ENCODE measurements at regions not wholly inside any gene's neighbourhood (a gene's known extent, or its start where the extent isn't known, plus 50 kb on each side); places are given as distances from the start of the nearest gene placed in this dataset.
"Not testable (repeated sequence)": the region's sequence is repeated elsewhere in the genome, so short reads cannot be mapped to it uniquely, and the experiment has no call there.

DNA sequence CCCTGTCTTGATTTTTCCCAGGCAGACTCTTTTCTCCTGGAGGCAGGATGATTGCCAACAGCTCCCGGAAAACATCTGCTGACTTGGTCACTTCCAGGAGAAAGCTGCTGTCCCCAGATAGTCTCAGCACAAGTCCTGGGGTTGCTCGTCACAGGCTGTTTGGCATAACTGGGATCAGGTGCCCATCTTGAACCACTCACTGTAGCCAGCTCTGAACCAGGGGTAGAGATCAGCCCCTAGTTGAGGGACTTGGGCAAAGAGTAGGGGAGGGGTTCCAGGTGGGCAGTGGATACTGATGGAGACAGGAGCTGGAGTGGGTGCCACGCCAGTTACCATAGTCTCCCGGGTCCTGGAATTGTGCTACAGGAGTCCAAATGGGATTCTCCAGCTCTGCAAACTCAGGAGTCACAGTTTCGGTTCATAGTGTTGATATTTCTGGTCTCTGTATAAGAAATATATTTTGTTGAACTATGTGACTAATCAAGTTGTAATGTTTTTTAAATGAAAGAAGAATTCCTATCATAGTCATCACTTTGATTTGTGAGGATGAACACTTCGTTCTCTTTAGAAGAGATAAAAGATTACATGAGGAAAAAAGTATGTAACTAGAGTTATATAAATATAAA, 1154.5 kb downstream of the AACS start:
- no peak for DNase-seq

DNA sequence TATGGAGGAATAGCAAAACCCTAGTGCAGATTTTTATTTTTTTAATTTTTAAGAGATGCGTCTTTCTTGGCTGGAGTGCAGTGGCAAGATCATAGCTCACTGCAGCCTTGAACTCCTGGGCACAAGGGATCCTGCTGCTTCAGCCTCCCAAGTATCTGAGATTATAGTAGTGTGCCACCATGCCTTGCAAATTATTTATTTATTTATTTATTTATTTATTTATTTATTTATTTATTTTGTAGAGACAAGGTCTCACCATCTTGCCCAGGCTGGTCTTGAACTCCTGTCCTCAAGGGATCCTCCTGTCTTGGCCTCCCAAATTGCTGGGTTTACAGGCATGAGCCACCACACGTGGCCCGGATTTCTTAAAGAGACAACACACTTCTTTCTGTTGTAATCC, 1158.8 kb downstream of the AACS start:
- no peak for DNase-seq

DNA sequence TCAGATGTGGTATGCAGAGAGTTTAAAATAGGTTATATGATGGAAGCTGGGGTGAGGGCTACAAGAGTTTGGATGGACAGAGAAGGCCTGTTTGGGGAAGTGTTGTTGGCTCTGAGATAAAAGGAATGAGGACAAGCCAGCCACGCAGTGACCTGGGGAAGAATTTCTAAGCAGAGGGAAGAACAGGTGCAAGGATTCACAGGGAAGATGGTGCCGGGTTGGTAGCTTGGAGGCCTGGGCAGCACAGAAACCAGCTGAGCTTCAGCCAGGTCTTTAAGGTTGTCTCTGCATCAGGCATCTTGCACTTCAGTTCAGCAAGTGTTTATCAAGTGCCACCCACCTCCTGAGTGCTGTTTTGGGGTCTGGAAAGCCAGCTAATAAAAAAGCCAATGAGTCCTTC, 1163.7 kb downstream of the AACS start:
- DNase-seq = no peak

DNA sequence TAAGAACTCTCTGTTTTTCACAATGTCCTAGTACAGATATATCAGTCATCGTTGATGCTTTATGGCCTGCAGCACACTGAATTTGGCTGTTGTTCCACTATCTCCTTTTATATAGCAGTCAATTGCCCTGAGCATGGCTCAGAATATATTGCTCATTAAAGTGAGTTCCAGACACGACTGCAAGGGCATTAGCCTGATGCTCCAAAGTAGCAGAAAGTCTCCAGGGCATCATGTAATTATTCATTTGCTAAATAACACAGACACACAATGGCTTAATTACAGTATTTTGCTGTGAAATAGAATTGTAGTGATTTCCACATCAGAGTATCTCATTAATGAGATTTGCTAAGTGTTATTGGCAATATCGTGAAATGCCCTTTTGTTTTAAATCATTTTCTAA, 1167.5 kb downstream of the AACS start:
- DNase-seq = no peak

DNA sequence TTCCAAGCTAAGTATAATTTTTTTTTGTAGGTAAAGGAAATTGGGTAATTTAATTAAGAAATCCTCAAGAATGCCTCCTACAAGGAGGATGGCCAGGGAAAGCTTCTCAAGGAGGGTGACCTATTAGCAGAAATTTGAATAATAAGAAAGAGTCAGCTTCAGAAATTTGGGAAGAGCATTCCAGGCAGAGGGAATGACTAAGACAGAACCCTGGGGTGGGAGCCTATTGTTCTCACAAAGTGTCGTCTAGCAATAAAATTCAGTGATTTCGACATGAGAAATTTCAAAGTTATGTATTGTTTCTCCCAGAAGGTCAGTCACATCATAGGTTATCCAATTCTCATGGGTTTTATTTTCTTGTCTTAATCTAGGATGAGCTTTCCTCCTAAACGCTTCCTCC, 1168.4 kb downstream of the AACS start:
- DNase-seq = no peak

DNA sequence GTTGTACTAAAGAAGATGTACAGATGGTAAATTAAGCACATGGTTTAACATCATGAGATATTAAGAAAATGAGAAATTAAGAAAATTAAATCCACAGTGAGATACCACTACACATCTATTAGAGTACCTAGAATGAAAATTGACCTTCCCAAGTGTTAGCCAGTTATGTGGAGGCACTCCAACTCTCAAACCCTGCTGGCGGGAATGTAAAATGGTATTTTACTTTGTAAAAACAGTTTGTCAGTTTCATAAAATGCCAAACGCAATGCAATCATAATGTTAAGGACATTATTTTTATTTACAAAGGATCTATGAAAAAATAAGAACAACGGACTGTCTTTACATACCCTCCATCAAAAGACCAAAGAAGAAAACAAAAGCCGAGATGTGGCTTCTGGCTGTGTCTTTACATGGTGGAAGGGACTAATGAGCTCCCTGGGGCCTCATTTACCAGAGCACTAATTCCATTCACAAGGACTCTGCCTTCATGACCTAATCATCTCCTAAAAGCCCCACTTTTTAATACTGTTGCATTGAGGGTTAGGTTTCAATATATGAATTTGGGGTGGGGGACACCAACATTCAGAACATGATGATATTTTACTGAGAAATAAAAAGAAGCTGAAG, 1178.7 kb downstream of the AACS start:
- no peak for DNase-seq

DNA sequence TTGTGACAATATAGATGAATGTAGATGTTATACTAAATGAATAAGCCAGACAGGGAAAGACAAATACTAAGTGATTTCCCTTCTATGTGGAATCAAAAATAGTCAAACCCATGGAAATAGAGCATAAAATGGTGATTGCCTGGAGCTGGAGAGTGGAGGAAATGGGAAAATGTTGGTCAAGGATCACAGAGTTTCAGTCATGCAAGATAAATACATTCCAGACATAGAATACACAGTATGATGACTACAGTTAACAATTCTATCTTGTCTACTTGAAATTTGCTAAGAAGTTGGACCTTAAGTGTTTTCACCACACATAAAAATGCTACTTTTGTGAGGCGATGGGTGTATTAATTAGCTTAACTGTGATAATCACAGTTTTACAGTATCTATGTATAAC, 1182.7 kb downstream of the AACS start:
- DNase-seq = no peak

DNA sequence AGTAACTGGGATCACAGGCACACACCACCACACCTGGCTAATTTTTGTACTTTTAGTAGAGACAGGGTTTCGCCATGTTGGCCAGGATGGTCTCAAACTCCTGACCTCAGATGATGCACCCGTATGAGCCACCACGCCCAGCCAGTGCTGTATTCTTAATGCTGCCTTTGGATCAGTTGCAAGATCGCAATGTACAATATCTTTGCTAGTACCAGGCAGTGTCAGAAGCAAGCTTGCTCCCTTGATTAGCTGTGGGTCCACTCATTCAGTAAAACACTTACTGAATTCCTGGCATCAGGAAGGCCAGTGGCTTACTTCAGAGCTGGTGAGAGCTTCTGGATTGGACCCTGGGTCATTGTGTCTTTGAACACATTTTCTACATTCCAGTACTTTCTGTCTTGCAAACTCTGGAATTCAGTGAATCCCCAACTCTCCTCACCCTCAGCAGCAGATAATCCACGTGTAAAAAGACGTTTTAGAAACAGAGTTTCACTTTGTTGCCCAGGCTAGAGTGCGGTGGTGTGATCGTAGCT, 1183.7 kb downstream of the AACS start:
- DNase-seq = no peak

DNA sequence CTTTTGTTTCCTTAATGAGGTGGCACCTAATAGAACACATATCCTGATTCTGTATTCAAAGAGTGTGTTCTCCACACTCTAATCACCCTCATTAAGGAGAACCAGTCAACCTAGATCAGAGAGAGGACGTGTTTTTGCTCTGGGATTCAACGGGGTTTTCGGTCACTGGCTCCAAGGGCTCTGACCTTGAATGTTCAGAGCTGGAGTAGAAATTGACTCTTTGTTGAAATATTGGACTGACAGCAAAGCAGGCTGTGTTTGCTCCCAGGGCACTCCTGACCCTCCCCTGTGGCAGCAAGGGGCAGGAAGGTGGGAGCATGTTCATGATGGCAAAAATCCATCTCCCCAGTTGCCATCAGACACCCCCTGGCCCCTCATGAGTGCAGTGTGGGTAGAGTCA, 1193.0 kb downstream of the AACS start:
- no peak for DNase-seq

DNA sequence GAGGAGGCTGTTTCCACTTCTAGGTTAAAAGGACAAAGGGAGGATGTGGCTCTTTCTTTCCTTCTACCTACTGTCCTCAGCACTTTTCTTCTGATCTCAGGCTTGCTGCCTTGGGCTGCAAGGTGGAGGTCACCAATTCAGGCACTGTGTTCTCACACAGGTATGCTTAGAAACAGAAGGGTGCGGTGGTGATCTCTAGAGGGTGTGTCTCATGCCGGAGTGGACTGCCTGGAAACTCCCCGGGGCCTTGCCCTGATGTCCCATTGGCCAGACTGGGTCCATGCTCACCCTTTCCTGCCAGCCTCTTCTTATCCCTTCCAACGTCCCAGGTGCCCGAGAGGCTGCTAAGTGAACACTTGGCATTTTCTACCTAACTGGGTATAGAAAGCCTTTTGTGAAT, 1197.6 kb downstream of the AACS start:
- DNase-seq = no peak

DNA sequence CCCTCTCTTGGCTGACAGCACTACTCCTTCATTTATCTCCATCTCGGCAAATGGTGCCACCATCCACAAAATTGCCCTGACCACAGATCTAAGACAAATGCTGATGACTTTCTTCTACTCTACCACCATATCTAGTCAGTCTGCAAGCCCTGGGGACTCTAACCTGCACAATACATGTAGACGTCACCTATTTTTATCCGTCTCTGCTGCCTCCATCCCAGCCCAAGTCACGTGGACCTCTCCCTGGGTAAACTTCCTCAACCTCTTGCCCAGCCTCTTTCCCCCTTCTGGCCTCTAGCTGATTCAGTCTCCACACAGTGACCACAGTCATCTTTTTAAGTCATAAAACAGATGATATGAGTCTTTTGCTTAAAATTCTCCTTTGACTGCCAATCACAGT, 1203.0 kb downstream of the AACS start:
- DNase-seq = no peak

DNA sequence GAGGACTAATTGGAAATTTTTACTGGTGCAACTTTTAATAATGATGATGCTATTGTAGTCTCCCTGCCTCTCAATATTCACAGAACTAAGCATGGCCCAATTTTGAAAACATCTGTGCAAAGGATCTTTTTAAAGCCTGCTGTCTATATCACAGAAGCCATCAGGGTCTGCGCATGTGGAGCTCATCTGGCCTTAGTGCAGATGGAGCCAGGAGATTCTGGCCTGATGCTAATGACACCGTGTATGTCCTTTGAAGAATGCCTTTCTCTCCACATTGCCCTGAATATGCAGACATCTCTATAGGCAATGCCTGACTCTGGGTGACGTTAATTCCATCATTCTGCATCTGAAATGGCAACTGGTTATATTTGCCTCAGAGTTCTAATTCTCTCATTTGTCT, 1205.9 kb downstream of the AACS start:
- DNase-seq = no peak

DNA sequence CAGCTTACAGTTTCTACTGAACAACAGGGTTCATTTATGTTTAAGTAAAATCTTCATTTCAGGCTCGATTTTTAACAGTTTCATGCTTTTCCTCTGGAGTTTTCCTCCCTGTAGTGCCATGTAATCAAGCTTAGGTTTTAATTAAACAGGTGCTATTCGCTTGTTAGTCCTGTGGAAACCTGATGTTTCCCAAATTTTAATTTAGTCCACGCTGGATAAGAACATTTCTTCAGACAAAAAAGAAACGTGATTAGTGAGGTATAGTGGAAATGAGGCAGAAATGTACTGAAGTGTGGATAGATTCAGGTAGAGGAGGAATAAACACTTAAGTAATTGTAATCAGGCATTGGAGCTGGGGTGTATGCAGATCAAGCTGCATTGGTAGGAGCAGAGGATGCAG, 1217.5 kb downstream of the AACS start:
- no peak for DNase-seq

DNA sequence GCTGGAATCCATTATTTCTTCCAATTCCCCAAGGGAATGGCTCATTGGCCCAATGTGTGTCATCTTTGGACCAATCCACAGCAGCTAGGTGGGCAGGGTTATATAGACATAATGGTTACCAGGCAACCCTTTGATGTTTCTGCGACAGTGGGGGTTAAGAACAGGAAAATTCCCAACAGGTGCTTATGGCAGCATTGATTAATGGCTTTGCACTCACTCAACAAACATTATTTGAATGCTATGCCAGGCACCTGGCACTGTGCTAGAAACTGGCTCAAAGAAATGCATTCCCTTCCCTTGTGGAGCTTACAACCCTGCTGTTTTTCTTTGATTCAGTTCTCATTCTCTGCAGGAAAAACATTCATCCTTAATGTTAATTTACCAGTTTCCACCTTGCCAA, 1221.0 kb downstream of the AACS start:
- no peak for DNase-seq

DNA sequence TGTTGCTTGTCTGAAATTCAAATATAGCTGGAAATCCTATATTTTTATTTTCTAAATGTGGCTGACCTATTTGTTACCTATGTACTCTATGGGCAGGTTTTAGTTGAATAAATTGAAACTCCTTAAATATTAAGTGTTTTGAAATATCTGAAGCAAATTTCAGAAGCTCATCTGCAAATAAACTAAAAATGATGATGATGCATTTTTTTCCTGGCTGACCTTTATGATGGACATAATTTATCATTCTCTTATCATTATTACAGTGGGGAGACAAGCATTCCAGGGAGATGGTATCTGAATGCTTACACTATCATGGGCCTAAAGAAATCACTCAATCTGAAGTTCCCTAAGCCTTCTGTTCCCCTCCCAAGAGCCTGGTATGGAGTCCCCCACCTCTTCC, 1225.2 kb downstream of the AACS start:
- DNase-seq = no peak

DNA sequence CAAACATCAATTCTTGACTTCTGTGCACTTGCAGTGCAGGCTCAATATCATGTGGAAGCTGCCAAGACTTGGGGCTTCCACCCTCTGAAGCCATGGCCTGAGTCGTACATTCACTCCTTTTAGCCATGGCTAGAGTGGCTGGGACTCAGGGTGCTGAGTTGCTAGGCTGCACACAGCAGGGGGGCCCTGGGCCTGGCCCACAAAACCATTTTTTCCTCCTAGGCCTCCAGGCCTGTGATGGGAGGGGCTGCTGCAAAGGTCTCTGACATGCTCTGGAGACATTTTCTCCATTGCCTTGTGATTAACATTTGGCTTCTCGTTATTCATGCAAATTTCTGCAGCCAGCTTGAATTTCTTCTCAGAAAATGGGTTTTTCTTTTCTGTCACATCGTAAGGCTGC, 1226.8 kb downstream of the AACS start:
- DNase-seq = not testable (repeated sequence)

DNA sequence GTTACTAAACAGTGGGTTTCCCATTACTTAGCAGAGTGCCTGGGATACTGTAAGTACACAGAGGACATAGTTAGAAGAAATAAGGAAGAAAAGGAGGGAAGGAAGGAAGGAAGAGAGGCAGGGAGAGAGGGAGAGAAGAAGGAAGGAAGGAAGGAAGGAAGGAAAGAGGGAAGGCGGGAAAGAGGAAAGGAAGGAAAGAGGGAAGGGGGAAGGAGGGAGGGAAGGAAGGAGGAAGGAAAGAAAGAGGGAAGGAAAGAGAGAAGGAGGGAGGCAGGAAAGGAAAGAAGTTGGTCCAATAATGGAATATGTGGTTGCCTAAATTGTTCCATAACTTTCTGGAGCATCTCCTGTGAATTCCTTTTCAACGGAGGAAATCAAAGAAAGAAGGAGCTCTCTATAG, 1230.4 kb downstream of the AACS start:
- DNase-seq = no peak

DNA sequence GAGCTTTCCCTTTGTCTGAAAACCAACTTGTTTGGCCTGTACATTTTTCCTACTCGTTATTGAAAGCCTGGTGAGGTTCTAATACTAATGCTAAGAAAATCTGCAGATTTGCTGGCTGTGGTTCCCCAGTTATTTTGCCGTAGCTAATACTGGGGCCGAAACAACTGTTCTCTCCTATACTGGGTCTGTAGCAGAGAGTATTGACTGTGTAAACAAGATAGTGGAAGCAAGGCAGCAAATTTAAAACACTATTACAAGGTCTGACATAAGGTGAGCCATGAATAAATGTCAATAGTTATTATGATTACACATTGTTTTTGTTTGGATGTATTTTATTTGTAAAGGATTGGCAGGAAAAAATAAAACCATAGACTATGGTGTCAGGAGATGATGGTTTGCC, 1244.0 kb downstream of the AACS start:
- DNase-seq = no peak

DNA sequence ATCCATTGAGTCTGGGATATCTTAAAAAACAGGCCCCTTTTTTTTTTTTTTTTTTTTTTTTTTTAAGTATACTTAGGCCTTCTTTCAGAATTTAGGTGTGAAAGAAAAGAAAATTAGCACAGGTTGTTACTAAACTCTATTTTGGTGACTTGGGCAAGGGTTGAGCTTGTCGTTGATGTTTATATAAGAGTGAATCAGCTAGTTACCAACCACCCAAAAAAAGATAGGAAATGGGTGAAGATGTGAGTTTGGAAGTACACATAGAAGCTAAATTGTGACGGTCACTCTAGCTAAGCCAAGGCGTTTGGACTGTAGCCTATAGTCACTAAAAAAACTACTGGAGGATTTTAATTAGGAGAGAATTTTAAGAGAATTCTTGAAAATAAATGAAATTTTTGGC, 1247.2 kb downstream of the AACS start:
- DNase-seq = no peak

DNA sequence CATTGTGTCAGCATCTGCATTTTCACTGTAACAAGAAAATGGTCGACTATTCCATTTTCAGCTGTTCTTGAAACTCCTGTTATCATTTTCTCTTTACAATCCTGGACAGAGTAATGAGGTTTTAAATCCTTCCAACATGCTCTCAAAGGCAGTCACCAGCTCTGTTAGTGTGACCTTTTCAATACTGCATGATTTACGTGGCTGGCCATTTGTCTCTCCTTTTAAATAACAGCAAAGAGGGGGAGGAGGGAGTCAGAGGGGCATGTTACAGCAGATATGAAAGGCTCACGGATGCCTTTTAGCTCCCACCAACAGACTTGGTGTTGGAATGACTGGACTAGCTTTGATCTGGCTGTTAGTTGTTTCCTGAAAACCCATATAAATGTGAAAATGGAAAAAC, 1251.2 kb downstream of the AACS start:
- DNase-seq = no peak

DNA sequence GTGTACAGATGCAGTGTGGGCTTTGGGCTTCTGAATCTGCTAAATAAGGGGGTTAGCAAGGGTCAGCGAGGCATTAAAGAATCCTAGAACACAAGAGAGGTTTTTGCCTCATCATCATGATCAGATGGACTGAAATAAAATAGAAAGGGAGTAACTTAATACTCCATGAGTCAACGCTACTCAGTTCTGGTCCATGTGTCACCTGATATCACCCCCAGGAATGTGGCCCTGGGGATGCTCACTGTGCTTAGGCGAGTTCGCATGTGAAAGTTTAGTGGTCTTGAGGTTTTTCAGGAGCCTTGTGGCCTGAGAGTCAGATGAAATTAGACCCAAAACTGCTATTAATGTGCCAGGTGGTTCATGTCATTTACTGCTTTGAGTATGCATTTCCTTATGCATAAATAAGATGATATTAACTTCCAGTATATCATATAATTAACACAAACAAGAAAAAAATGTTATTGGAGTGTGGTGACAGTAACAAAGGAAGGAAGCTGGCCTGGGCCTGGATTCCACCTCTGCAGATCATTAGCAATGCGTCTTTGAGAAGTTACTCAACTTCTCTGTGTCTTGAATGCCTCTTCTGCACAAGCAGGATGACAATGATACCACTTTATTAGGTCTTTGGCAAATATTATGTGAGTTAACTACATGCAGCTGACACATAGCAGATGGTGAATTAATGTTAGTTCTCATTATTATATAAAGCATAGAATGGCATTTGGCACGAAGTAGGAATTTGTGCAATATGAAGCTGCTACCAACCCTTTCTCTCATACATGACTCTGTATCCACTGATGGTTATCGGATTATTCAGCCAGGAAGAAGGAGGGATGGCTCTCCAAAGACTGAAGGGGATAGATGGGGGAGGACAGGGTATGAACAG, 1272.6 kb downstream of the AACS start:
- no peak for DNase-seq

DNA sequence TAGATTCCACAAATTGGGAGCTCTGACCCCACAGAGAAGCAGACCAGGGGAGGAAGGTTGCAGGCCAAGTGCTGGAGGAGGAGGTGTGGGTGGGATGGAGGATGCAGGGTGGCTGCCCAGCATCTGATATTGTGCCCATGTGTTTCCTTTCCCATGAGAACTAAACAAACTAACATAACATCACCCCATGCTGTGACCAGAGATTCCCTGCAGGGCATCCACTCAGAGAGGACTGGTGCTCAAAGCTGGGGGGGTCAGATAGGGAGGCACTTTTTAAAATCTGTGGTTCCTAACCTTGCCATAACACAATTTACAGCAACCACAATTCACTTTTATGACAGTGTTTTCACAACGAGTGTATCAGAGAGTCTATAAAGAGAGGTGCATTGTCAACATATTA, 1277.6 kb downstream of the AACS start:
- DNase-seq = no peak

DNA sequence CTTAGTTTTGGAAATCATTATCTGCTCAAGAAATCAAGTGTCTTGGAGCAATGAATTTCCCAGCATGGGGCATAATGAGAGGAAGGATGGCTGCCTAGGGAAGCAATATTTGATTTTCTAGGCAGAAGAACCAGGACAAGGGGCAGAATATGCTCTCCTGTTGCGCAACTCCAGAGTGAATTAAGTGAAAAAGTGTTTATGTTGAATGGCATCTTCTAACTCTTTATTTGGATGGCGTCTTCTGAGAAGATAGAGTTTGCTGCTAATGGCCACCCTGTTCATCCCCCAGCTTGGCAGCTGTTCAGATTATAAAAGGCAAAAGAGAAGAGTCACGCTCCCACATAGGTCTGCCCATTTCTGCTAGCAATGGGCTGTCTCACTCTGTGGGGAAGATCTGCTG, 1278.1 kb downstream of the AACS start:
- no peak for DNase-seq

DNA sequence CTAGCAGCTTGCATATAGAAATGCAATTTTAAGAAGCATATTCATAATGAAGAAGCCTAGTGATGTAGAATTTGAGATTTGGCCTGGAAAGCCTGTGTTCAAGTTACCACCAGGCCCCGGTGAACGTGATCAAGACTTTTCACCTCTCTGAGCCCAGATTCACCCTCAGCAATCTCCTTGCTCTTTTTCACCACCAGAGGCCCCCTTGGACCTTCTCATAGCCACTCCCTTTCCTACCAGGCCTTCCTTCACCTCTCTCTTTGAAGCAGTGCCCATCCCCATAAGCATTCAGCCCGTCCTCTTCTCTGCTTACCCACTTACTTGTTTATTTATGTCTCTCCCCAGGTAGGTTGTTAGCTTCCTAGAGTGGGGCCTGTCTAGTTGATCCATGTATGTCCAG, 1280.9 kb downstream of the AACS start:
- DNase-seq = no peak
